T-cell (primary cell): ENCODE measurements at regions not wholly inside any gene's neighbourhood (a gene's known extent, or its start where the extent isn't known, plus 50 kb on each side); places are given as distances from the start of the nearest gene placed in this dataset.
"Not testable (repeated sequence)": the region's sequence is repeated elsewhere in the genome, so short reads cannot be mapped to it uniquely, and the experiment has no call there.

ENCODE experiments used
- ATAC-seq, 4 experiments: fragments of 200-7000 bp in 3 of 4; fragments of 150-1000 bp in 1 of 4; cut with Tn5 transposase; replicated peaks in 1 of 4; 1 replicate in 3 of 4; 2 replicates in 1 of 4; pipeline ENCODE4 v1.10.0; 2021; ENCODE audit warnings: moderate library complexity in 3 of 4, mild to moderate bottlenecking in 2 of 4, moderate number of reproducible peaks in 1 of 4
- CTCF ChIA-PET, 2 donors: fragments of 300-600 bp; sonication (Branson Sonifier 250); formaldehyde crosslinking; loops; one replicate each; lab custom pipeline; 2022; ENCODE audit warnings: antibody characterized with exemption in 2 of 2; lab: Charles Lee
- POLR2A ChIA-PET, 2 donors: fragments of 300-600 bp; sonication (Branson Sonifier 250); formaldehyde crosslinking; loops; one replicate each; lab custom pipeline; 2022; ENCODE audit warnings: antibody characterized with exemption in 2 of 2; lab: Charles Lee
- DNase-seq, 35 experiments: peaks; one replicate each; pipeline versions ENCODE4 v3.0.0 to v3.0.0-alpha.2; 2013 to 2023
- H3K27ac ChIP-seq: one replicate; pipeline ENCODE4 v1.5.1; 2013; ENCODE audit warnings: low read length
- H3K27me3 ChIP-seq, 2 experiments: replicated peaks in 1 of 2; 1 replicate in 1 of 2; 2 replicates in 1 of 2; pipeline versions ENCODE4 v1.6.1 to v1.7.0; 2013; ENCODE audit warnings: low read length in 1 of 2, mixed read lengths in 1 of 2; ENCODE audit not compliant: control insufficient read depth in 2 of 2, insufficient read depth in 2 of 2; ENCODE audit errors: extremely low read depth in 1 of 2
- H3K36me3 ChIP-seq, 2 donors: 1 replicate in 1 of 2; 2 replicates in 1 of 2; pipeline versions ENCODE4 v1.6.1 to v1.7.0; 2013; ENCODE audit warnings: low read length in 1 of 2; ENCODE audit not compliant: control insufficient read depth in 2 of 2, insufficient read depth in 1 of 2; ENCODE audit errors: extremely low read depth in 1 of 2
- H3K4me1 ChIP-seq, 2 experiments: 1 replicate in 1 of 2; 2 replicates in 1 of 2; pipeline versions ENCODE4 v1.6.1 to v1.7.0; 2013; ENCODE audit warnings: low read length in 2 of 2, mixed read lengths in 1 of 2; ENCODE audit not compliant: insufficient read depth in 2 of 2, control insufficient read depth in 1 of 2; ENCODE audit errors: extremely low read depth in 1 of 2
- H3K4me3 ChIP-seq, 2 donors: 1 replicate in 1 of 2; 2 replicates in 1 of 2; pipeline versions ENCODE4 v1.5.1 to v1.7.0; 2013; ENCODE audit warnings: mild to moderate bottlenecking in 2 of 2, low read length in 1 of 2, moderate library complexity in 1 of 2; ENCODE audit not compliant: control insufficient read depth in 1 of 2; ENCODE audit errors: extremely low read depth in 1 of 2
- H3K9me3 ChIP-seq: 2 replicates; pipeline ENCODE4 v1.7.0; 2013
- H3K27ac Mint-ChIP-seq, 2 donors: one replicate each; pipeline ENCODE4 v1.8.0; 2020 to 2021; ENCODE audit warnings: mild to moderate bottlenecking in 2 of 2, mixed read lengths in 2 of 2
- H3K27me3 Mint-ChIP-seq, 2 donors: one replicate each; pipeline ENCODE4 v1.8.0; 2021 to 2022; ENCODE audit warnings: mixed read lengths in 2 of 2
- H3K36me3 Mint-ChIP-seq: one replicate; pipeline ENCODE4 v1.8.0; 2021; ENCODE audit warnings: mixed read lengths
- H3K4me1 Mint-ChIP-seq, 3 donors: one replicate each; pipeline ENCODE4 v1.8.0; 2020 to 2022; ENCODE audit warnings: mixed read lengths in 3 of 3, mild to moderate bottlenecking in 1 of 3
- H3K4me3 Mint-ChIP-seq, 3 donors: one replicate each; pipeline ENCODE4 v1.8.0; 2020 to 2022; ENCODE audit warnings: mild to moderate bottlenecking in 3 of 3, mixed read lengths in 3 of 3, moderate library complexity in 3 of 3
- H3K9me3 Mint-ChIP-seq, 3 donors: one replicate each; pipeline ENCODE4 v1.8.0; 2020 to 2022; ENCODE audit warnings: mixed read lengths in 3 of 3
- WGBS: methylation state at CpG from one replicate; pipeline ENCODE4 v1.1.5; 2013; ENCODE audit warnings: missing lambda C conversion rate; ENCODE audit not compliant: insufficient coverage; 5-methylcytosine and 5-hydroxymethylcytosine counted together

DNA sequence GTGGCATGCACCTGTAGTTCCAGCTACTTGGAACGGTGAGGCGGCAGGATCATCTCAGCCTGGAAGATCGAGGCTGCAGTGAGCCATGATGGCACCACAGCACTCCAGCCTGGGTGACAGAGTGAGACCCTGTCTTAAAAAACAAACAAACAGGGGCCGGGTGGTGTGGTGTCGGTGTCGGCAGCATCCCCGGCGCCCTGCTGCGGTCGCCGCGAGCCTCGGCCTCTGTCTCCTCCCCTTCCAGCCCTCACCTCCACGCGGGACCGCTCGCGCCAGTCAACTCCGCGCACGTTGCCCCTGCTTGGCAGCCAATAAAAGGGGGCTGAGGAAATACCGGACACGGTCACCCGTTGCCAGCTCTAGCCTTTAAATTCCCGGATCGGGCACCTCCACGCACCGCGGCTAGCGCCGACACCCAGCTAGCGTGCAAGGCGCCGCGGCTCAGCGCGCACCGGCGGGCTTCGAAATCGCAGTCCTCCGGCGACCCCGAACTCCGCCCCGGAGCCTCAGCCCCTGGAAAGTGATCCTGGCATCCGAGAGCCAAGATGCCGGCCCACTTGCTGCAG lies 204.7 kb downstream of the CDRT15L2 start:
- ATAC-seq = peak in 2 of 4 experiments; percentile 52 to 54
- H3K27ac Mint-ChIP-seq = no peak overlapping the region
- no peak for DNase-seq
- H3K9me3 Mint-ChIP-seq = no peaks in the 10 kb centered on the region
- CTCF ChIA-PET = no interaction called here
- Histone ChIP-seq H3K27ac (no peak overlapping the region), H3K27me3 (peaks cover 6 to 20% of the 10 kb centered on the region in 2 experiments), H3K36me3 (no peaks in the 10 kb centered on the region), H3K4me3 (no peak overlapping the region), H3K9me3 (no peaks in the 10 kb centered on the region), H3K4me1 (no peaks in the 10 kb centered on the region)
- H3K4me1 Mint-ChIP-seq = no peaks in the 10 kb centered on the region
- H3K4me3 Mint-ChIP-seq = no peak overlapping the region
- peaks cover 14 to 25% of the 10 kb centered on the region in 2 donors for H3K27me3 Mint-ChIP-seq
- no peaks in the 10 kb centered on the region for H3K36me3 Mint-ChIP-seq
- POLR2A ChIA-PET = no interaction called here
- WGBS = 52% methylated on average over 46 of the region's 48 CpGs

DNA sequence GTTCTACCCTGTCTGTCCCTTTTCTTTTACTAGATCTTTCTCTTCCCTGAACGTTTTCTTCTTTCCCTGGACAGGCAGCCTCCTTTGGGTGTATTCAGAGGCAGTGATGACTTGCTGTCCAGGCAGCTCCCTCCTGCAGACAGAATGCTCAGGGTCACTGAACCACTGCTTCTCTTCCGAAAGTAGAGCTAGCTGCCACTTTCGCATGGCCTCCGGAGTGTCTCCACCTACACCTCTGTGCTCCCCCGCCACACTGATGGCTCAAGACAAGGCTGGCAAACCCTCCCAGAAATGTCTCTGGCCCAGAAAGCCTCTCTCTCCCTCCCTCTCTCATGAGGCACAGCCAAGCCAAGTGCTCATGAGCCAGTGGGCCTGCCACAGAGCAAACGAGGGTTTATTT lies 207.8 kb downstream of the CDRT15L2 start:
- DNase-seq (no peak), ATAC-seq (no peak)
- Mint-ChIP-seq H3K4me3 (no peak overlapping the region), H3K27me3 (peaks cover 14 to 25% of the 10 kb centered on the region in 2 donors), H3K4me1 (no peaks in the 10 kb centered on the region), H3K36me3 (no peaks in the 10 kb centered on the region), H3K9me3 (no peaks in the 10 kb centered on the region), H3K27ac (no peak overlapping the region)
- peaks cover 6 to 17% of the 10 kb centered on the region in 2 experiments for H3K27me3 ChIP-seq
- no peaks in the 10 kb centered on the region for H3K4me1 ChIP-seq
- WGBS = 70% methylated on average over 6 of the region's 6 CpGs
- POLR2A ChIA-PET = no interaction called here
- H3K27ac ChIP-seq = no peak overlapping the region
- H3K36me3 ChIP-seq = no peaks in the 10 kb centered on the region
- no peak overlapping the region for H3K4me3 ChIP-seq
- CTCF ChIA-PET = no interaction called here
- H3K9me3 ChIP-seq = no peaks in the 10 kb centered on the region

DNA sequence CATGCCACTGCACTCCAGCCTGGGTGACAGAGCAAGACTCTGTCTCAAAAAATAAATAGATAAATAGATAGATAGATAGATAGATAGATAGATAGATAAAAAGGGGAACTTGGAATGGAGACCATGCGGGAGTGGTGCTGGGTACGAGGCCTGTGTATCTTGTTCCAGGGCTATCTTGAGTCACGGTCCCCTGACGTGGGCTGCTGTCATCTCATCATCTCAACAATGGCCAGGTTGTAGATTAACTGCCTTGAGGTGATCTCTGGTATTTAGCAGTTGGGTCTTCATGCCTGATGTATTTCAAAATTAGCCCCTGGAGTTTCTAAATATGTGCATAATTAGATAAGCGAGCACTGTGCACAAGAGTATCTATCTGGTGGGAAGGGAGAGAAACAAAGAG lies 212.1 kb downstream of the CDRT15L2 start:
- DNase-seq = no peak

DNA sequence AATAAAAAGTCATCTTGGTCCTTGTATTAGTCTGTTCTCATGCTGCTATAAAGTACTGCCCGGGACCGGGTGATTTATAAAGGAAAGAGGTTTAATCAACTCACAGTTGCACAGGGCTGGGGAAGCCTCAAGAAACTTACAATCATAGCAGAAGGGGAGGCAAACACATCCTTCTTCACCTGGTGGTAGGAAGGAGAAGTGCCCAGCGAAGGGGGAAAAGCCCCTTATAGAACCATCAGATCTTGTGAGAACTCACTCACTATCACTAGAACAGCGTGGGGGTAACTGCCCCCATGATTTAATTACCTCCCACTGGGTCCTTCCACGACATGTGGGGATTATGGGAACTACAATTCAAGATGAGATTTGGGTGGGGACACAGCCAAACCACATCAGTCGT lies 215.0 kb downstream of the CDRT15L2 start:
- H3K9me3 Mint-ChIP-seq, H3K27me3 Mint-ChIP-seq, H3K4me3 ChIP-seq, H3K27me3 ChIP-seq, CTCF ChIA-PET, H3K36me3 ChIP-seq, DNase-seq, H3K36me3 Mint-ChIP-seq, ATAC-seq, H3K4me1 ChIP-seq, H3K4me3 Mint-ChIP-seq, H3K9me3 ChIP-seq, POLR2A ChIA-PET, H3K27ac Mint-ChIP-seq, H3K27ac ChIP-seq: not testable (repeated sequence)
- H3K4me1 Mint-ChIP-seq = peaks cover 0 to 12% (median 11%) of the 10 kb centered on the region in 3 donors
- WGBS = 100% methylated on average over 2 of the region's 6 CpGs

More for the DNA sequence above, 212.1 kb downstream of the CDRT15L2 start:
- no peak for ATAC-seq
- Mint-ChIP-seq H3K27me3 (peaks cover 5 to 6% of the 10 kb centered on the region in 2 donors), H3K4me3 (no peak overlapping the region), H3K36me3 (no peaks in the 10 kb centered on the region), H3K4me1 (no peaks in the 10 kb centered on the region), H3K9me3 (no peaks in the 10 kb centered on the region), H3K27ac (no peak overlapping the region)
- ChIA-PET CTCF (no interaction called here), POLR2A (no interaction called here)
- peaks cover 0 to 2% of the 10 kb centered on the region in 2 experiments for H3K27me3 ChIP-seq
- WGBS = 93% methylated on average over 2 of the region's 5 CpGs
- H3K4me1 ChIP-seq = no peaks in the 10 kb centered on the region
- no peaks in the 10 kb centered on the region for H3K9me3 ChIP-seq
- no peak overlapping the region for H3K27ac ChIP-seq
- H3K36me3 ChIP-seq = no peaks in the 10 kb centered on the region
- H3K4me3 ChIP-seq = no peak overlapping the region

DNA sequence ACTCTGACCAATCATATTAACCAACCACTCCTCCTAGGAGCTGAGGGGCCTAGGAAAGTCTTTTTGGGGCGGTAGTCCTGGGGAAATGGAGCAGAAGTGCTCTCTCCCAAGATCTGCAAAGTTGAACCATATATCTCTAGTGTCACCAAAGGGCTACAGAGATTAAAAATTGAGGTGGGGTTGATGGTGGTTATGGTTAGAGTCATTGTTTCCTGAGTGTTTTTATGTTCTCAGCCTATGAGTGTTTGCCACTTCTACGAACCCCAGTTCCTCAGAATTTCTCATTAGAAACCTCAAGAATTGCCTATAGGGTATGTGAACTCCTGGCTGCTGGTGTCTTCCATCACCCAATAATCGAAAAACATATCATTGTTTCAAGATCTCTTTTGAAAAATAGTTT lies 217.8 kb downstream of the CDRT15L2 start:
- no peaks in the 10 kb centered on the region for H3K4me1 ChIP-seq
- no peak overlapping the region for H3K27ac ChIP-seq
- Mint-ChIP-seq H3K36me3 (no peaks in the 10 kb centered on the region), H3K4me1 (peaks cover 0 to 12% (median 11%) of the 10 kb centered on the region in 3 donors), H3K9me3 (no peaks in the 10 kb centered on the region), H3K27me3 (peaks cover 0 to 5% of the 10 kb centered on the region in 2 donors), H3K27ac (no peak overlapping the region), H3K4me3 (no peak overlapping the region)
- POLR2A ChIA-PET = no interaction called here
- no peaks in the 10 kb centered on the region for H3K36me3 ChIP-seq
- WGBS = no CpG with 5 or more reads among the region's 3 CpGs
- no peak overlapping the region for H3K4me3 ChIP-seq
- H3K27me3 ChIP-seq = peaks cover 0 to 6% of the 10 kb centered on the region in 2 experiments
- ATAC-seq (peak in 1 of 4 experiments; percentile 36), DNase-seq (no peak)
- CTCF ChIA-PET = no interaction called here
- H3K9me3 ChIP-seq = no peaks in the 10 kb centered on the region

DNA sequence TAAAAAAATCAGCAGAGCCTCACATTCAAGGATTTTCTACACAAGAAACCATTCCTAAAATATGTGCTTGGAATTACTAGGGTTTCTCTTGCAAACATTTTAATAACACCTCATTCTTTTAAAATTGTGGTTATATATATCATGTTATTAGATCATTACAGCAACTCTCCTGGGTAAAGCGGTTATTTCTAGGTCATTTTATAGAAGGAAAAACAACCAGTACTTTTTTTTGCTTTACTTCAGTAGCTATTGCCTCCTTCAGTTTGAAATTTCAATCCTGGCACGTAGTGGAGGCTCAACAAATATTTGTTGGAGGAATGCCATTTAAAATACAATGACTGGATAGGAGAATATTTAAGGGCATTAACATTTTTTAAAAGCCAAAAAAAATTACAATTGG lies 220.6 kb downstream of the CDRT15L2 start:
- no peak overlapping the region for H3K4me3 Mint-ChIP-seq
- Histone ChIP-seq H3K27me3 (peaks cover 0 to 6% of the 10 kb centered on the region in 2 experiments), H3K4me3 (no peak overlapping the region), H3K36me3 (no peaks in the 10 kb centered on the region), H3K27ac (no peak overlapping the region), H3K9me3 (no peaks in the 10 kb centered on the region), H3K4me1 (no peaks in the 10 kb centered on the region)
- peaks cover 0 to 5% of the 10 kb centered on the region in 2 donors for H3K27me3 Mint-ChIP-seq
- H3K36me3 Mint-ChIP-seq = no peaks in the 10 kb centered on the region
- H3K4me1 Mint-ChIP-seq = peaks cover 0 to 12% (median 11%) of the 10 kb centered on the region in 3 donors
- no peak for ATAC-seq
- no CpG with 5 or more reads among the region's 2 CpGs for WGBS
- ChIA-PET POLR2A (no interaction called here), CTCF (interaction anchor here in 1 of 2 donors (0.6 kb wide), 2 partner anchors 299 to 759 kb away, joined by 4 to 6 read pairs; no protein-coding TSS in a partner anchor)
- DNase-seq = no peak
- H3K27ac Mint-ChIP-seq = no peak overlapping the region
- H3K9me3 Mint-ChIP-seq = no peaks in the 10 kb centered on the region
